Activated CD4-positive, alpha-beta T cell treated with anti-CD3 and anti-CD28 coated beads for 24 hours (primary cell): ENCODE measurements at regions not wholly inside any gene's neighbourhood (a gene's known extent, or its start where the extent isn't known, plus 50 kb on each side); places are given as distances from the start of the nearest gene placed in this dataset.

Experiments
- DNase-seq, 2 donors: peaks; one replicate each; pipeline ENCODE4 v3.0.0-alpha.2; 2020; ENCODE audit warnings: low read depth in 2 of 2

GRCh38 chr2:18930971-18931370 lies 341.6 kb upstream of the NT5C1B start:
- no peak for DNase-seq

GRCh38 chr2:18927525-18928232 lies 338.3 kb upstream of the NT5C1B start:
- no peak for DNase-seq

GRCh38 chr2:18926631-18927524 lies 337.5 kb upstream of the NT5C1B start:
- DNase-seq = no peak

GRCh38 chr2:18925296-18925695 lies 335.9 kb upstream of the NT5C1B start:
- DNase-seq = no peak

- DNase-seq = no peak
These were observed 335.5 kb upstream of the NT5C1B start for GRCh38 chr2:18924886-18925285.

GRCh38 chr2:18924386-18924785 lies 335.0 kb upstream of the NT5C1B start:
- DNase-seq = no peak

GRCh38 chr2:18922276-18922675 lies 332.9 kb upstream of the NT5C1B start:
- DNase-seq = no peak

- DNase-seq = no peak
These were observed 328.9 kb upstream of the NT5C1B start for GRCh38 chr2:18918280-18918679.

GRCh38 chr2:18915227-18915626 lies 325.9 kb upstream of the NT5C1B start:
- DNase-seq = no peak

- DNase-seq = no peak
These were observed 324.1 kb upstream of the NT5C1B start for GRCh38 chr2:18913512-18913911.

- DNase-seq = no peak
These were observed 323.0 kb upstream of the NT5C1B start for GRCh38 chr2:18912225-18912888.

- no peak for DNase-seq
These were observed 322.0 kb upstream of the NT5C1B start for GRCh38 chr2:18911416-18911815.

GRCh38 chr2:18910843-18911242 lies 321.5 kb upstream of the NT5C1B start:
- DNase-seq = no peak

- no peak for DNase-seq
These were observed 318.6 kb upstream of the NT5C1B start for GRCh38 chr2:18907937-18908336.

GRCh38 chr2:18907508-18907907 lies 318.1 kb upstream of the NT5C1B start:
- DNase-seq = no peak

- DNase-seq = no peak
These were observed 314.4 kb upstream of the NT5C1B start for GRCh38 chr2:18903750-18904149.

GRCh38 chr2:18901242-18901641 lies 311.9 kb upstream of the NT5C1B start:
- no peak for DNase-seq

- DNase-seq = no peak
These were observed 311.3 kb upstream of the NT5C1B start for GRCh38 chr2:18900691-18901141.

GRCh38 chr2:18899725-18900124 lies 310.4 kb upstream of the NT5C1B start:
- DNase-seq = no peak

GRCh38 chr2:18898271-18898670 lies 308.9 kb upstream of the NT5C1B start:
- no peak for DNase-seq

- no peak for DNase-seq
These were observed 306.9 kb upstream of the NT5C1B start for GRCh38 chr2:18896125-18896764.
